ENCODE measurements at regions not wholly inside any gene's neighbourhood (a gene's known extent, or its start where the extent isn't known, plus 50 kb on each side); places are given as distances from the start of the nearest gene placed in this dataset.

GRCh38 chr4:177696438-177696966 lies 254.3 kb upstream of the AGA start:
- no peak for DNase-seq (ENCODE audit: low spot score)

- DNase-seq (ENCODE audit: low spot score): no peak
Measured at GRCh38 chr4:177699365-177700213, 257.4 kb upstream of the AGA start.

GRCh38 chr4:177706916-177707315 lies 264.7 kb upstream of the AGA start:
- DNase-seq (ENCODE audit: low spot score): no peak

GRCh38 chr4:177713454-177713853 lies 271.2 kb upstream of the AGA start:
- no peak for DNase-seq (ENCODE audit: low spot score)

GRCh38 chr4:177717407-177717806 lies 275.2 kb upstream of the AGA start:
- DNase-seq (ENCODE audit: low spot score): no peak

GRCh38 chr4:177718514-177718913 lies 276.3 kb upstream of the AGA start:
- no peak for DNase-seq (ENCODE audit: low spot score)

GRCh38 chr4:177726111-177726510 lies 283.9 kb upstream of the AGA start:
- DNase-seq (ENCODE audit: low spot score): no peak

- DNase-seq (ENCODE audit: low spot score): no peak
Measured at GRCh38 chr4:177728361-177729152, 286.3 kb upstream of the AGA start.

- no peak for DNase-seq (ENCODE audit: low spot score)
Measured at GRCh38 chr4:177729681-177730080, 287.4 kb upstream of the AGA start.

GRCh38 chr4:177737387-177737940 lies 295.2 kb upstream of the AGA start:
- DNase-seq (ENCODE audit: low spot score): no peak

GRCh38 chr4:177740563-177740962 lies 298.3 kb upstream of the AGA start:
- no peak for DNase-seq (ENCODE audit: low spot score)

GRCh38 chr4:177759729-177760128 lies 317.5 kb upstream of the AGA start:
- no peak for DNase-seq (ENCODE audit: low spot score)

- DNase-seq (ENCODE audit: low spot score): no peak
Measured at GRCh38 chr4:177761692-177762091, 319.5 kb upstream of the AGA start.

- no peak for DNase-seq (ENCODE audit: low spot score)
Measured at GRCh38 chr4:177769155-177769554, 326.9 kb upstream of the AGA start.

GRCh38 chr4:177770776-177771175 lies 328.5 kb upstream of the AGA start:
- no peak for DNase-seq (ENCODE audit: low spot score)

- DNase-seq (ENCODE audit: low spot score): no peak
Measured at GRCh38 chr4:177771645-177772044, 329.4 kb upstream of the AGA start.

GRCh38 chr4:177778623-177779022 lies 336.4 kb upstream of the AGA start:
- DNase-seq (ENCODE audit: low spot score): no peak

- DNase-seq (ENCODE audit: low spot score): no peak
Measured at GRCh38 chr4:177785000-177785399, 342.8 kb upstream of the AGA start.

GRCh38 chr4:177789610-177790009 lies 347.4 kb upstream of the AGA start:
- DNase-seq (ENCODE audit: low spot score): no peak

GRCh38 chr4:177791188-177791587 lies 349.0 kb upstream of the AGA start:
- DNase-seq (ENCODE audit: low spot score): no peak

- DNase-seq (ENCODE audit: low spot score): no peak
Measured at GRCh38 chr4:177796841-177797240, 354.6 kb upstream of the AGA start.

- no peak for DNase-seq (ENCODE audit: low spot score)
Measured at GRCh38 chr4:177798161-177798560, 355.9 kb upstream of the AGA start.

- DNase-seq (ENCODE audit: low spot score): no peak
Measured at GRCh38 chr4:177802162-177802561, 359.9 kb upstream of the AGA start.
